HG03175 (cell line): ENCODE measurements at regions not wholly inside any gene's neighbourhood (a gene's known extent, or its start where the extent isn't known, plus 50 kb on each side); places are given as distances from the start of the nearest gene placed in this dataset.
"Not testable (repeated sequence)": the region's sequence is repeated elsewhere in the genome, so short reads cannot be mapped to it uniquely, and the experiment has no call there.

Experiments used
- ATAC-seq: cut with Tn5 transposase; IDR thresholded peaks from one replicate; pipeline ENCODE4 v1.9.1; 2021; ENCODE audit warnings: mild to moderate bottlenecking, moderate library complexity; ENCODE audit not compliant: unreplicated experiment

- no peak for ATAC-seq
Observed at GRCh38 chr18:41899535-41899934, 55.5 kb upstream of the PIK3C3 start.

DNA sequence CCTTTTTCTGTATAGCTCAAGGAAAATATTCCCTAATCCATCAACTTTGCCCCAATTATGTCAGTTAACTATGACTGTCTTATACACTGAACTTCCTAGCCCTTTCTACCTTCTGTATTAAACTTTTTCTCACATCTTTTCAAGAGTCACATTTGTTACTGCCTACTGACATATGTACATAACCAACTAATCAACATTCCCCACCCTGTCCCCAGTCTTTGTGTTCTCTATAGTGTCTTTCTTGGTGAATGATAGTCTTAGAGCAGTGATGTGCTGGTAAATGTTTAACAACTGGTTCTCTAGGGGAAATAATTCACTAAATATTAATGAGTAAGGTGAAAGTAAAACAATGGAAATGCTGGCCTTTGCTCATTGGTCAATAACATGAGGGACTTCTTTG, 61.6 kb upstream of the PIK3C3 start:
- no peak for ATAC-seq

DNA sequence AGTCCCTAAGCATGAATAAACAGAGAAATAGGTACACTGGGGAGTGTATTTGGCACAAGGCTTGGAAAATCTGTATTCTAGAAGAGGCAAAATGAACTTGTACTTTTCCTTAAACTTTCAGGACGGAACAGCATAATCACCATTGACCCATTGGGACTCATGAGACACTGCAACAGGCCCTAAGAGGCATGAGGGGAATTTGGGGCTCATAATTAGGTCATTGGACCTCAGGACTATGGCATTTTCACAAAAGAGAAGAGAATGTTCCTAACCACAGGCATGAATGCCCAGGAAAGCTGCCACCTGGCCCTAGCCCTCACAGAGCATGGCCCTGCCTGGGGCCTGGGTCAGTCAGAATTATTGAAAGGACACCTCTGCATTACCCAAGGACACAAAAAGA, 67.9 kb upstream of the PIK3C3 start:
- no peak for ATAC-seq

- no peak for ATAC-seq
Observed at GRCh38 chr18:41886126-41886807, 68.8 kb upstream of the PIK3C3 start.

GRCh38 chr18:41881285-41881684, 73.7 kb upstream of the PIK3C3 start:
- no peak for ATAC-seq

DNA sequence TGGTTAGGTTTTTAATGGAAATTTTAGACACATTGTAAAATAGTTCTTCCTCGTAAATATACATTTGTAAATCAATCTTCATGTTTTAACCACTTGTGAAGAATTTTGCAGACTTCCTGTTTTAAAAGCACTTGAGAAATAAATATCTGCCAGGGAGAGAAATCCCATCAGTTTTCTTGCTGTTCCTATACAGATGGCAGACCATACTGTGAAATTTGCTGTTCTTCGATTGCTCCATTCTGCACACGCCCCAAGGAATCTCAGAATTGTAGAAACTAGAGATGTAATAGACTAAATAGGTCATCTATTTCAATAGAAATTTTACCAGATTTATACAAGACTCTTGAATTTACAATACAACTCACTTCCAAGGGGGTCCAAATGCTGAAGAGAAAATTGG, 75.8 kb upstream of the PIK3C3 start:
- no peak for ATAC-seq

- ATAC-seq = no peak
Observed at GRCh38 chr18:41875094-41875780, 79.8 kb upstream of the PIK3C3 start.

DNA sequence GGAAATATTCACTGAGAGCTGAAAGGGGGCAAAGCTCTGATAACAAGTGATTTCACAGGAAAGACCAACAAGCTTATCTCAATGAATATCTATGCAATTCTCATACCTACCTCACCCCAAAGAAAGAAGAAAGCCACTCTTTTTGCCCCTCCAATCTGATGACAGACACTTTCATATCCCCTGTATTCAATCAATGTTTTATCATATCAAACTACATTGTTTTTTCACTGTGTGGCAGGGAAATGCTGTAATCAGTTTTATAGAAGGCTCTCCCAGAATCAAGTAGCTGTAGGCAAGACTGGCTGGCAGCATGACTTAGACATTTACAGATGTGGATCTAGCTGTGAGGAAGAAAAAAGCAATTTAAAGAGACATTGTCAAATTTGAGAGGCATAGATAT, 81.3 kb upstream of the PIK3C3 start:
- no peak for ATAC-seq

DNA sequence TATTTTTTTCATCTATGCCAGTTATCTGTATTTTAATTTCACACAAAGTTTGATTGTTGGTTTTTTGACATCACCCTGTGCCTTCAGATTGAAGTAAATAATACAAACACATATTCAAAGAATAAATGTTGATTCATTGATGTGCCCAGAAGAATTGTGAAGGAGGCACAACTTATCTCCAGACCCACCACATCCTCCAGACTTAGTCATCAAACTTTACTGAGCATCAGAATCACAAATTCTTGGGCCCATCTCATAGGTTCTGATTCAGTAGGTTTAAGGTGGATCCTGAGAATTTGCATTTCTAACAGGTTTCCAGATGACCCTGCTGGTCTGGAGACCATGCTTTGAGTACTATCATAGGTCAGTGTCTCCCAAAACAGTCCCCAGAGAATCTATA, 82.8 kb upstream of the PIK3C3 start:
- no peak for ATAC-seq

- ATAC-seq = no peak
Observed at GRCh38 chr18:41871229-41872000, 83.6 kb upstream of the PIK3C3 start.

GRCh38 chr18:41870817-41871216, 84.2 kb upstream of the PIK3C3 start:
- ATAC-seq = no peak

DNA sequence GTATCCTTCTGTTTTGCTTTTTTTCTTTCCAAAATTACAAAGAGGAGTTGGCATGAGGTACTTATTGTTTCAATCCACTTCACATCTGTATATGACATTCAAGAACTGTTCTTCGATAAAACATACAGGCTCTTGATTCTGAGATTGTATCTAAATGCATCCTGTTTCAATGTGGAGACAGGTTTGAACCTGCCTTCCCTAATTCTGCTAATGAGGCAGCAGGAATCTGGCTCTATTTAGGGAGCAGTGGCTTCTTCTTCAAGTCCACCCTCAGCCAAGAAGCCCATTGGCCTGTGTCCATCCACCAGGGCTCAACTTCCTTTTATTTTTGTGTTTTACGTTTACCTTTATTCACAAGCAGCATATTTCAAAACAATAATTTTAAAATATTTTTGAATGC, 84.8 kb upstream of the PIK3C3 start:
- no peak for ATAC-seq

- ATAC-seq = not testable (repeated sequence)
Observed at GRCh38 chr18:41865796-41866195, 89.2 kb upstream of the PIK3C3 start.

GRCh38 chr18:41864216-41864615, 90.8 kb upstream of the PIK3C3 start:
- ATAC-seq = no peak

GRCh38 chr18:41862921-41863320, 92.1 kb upstream of the PIK3C3 start:
- no peak for ATAC-seq

DNA sequence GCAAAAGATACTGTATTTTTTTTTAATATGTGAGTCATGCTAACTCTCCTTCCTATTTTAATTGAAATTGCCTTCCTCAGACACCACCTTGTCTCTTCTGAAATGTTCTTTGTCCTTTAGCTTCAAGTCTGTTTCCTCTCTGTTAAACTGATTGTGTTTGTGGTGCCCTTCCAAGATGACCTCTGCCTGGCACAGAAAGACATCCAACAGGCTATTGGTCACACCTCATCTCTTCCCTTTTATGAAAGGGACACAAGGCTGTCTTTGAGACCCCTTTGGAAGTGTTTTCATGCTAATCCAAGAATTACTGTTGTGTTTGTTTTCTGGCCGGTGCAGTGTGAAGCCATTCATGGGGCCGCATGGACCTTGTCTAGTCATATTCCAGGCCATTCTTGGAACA, 94.0 kb upstream of the PIK3C3 start:
- ATAC-seq = no peak

- ATAC-seq = no peak
Observed at GRCh38 chr18:41858761-41859555, 96.1 kb upstream of the PIK3C3 start.

DNA sequence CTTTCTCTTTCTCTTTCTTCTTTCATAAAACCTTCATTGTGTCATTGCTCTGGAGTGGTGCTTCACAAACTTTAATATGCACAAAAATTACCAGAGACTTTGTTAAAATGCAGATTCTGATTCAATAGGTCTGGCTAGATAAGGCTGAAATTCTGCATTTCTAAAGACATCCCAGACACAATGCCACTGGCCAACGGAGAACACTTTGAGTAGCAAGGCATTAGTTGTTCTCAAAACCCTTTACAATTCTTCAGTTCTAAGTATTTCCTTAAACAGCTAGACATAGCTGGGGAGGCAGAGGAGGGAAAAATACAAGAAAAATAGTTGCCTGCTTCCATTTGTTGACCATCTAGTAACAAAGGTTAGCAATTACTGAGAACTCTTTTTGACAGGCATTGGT, 101.8 kb upstream of the PIK3C3 start:
- no peak for ATAC-seq

GRCh38 chr18:41850781-41851180, 104.3 kb upstream of the PIK3C3 start:
- no peak for ATAC-seq

DNA sequence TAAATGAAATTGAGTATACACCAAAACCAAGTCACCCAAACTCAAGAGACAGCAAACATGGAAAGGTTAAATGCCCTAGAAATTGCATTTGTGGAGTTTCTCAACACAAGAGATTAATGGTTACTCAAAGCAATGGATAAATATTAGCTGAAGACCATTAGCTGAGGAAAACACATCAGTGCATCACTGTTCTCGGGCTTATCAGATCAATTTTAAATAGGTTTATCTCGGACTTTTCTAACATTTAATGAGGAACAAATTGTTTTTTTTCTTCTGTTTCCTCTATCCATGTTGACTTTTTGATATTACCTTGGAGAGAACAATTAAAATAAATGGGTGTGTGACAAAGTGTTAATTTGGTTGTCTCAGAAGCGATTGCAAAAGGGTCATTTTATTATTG, 105.4 kb upstream of the PIK3C3 start:
- ATAC-seq = no peak

DNA sequence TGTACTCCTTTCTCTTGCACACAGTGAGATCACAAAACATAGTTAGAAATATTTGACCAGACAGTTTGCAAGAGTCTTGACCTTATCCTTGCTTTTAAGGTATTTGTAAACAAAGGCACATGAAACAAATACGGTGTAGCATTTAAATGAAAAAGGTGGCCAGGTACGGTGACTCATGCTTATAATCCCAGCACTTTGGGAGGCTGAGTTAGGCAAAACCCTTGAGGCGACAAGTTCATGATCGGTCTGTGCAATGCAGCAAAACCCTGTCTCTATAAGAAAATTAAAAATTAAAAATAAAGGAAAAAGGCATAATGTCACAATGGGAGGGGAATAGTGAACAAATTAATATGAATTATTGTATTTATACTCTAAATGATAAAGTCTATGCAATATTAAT, 109.5 kb upstream of the PIK3C3 start:
- ATAC-seq = no peak
